ENCODE measurements at regions not wholly inside any gene's neighbourhood (a gene's known extent, or its start where the extent isn't known, plus 50 kb on each side); places are given as distances from the start of the nearest gene placed in this dataset.
"Not testable (repeated sequence)": the region's sequence is repeated elsewhere in the genome, so short reads cannot be mapped to it uniquely, and the experiment has no call there.

DNA sequence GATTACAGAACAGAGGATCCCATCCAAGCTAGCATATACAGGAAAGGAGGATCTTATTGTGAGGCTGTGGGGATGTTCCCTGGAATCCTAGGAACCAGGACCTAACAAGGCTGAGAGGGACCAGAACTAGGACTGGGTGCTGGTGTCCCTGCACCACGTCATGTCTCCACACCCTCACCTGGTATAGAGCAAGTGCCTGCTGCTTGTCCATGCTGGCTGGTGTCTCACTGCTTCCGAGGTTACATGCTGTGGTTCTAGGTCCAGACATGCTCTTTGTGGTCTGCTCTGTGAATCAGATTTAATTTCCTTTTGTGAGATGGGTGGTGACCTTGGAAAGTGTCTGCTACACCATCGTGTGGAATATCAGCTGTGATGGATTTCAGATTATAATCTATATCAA, 247.8 kb downstream of the RTP5 start:
- not testable (repeated sequence) for H3K27ac Mint-ChIP-seq; H3K4me1 Mint-ChIP-seq (ENCODE audit: low read depth in 2 of 2); H3K27me3 Mint-ChIP-seq; H3K9me3 Mint-ChIP-seq; DNase-seq; H3K36me3 Mint-ChIP-seq (ENCODE audit: insufficient read depth); H3K4me3 Mint-ChIP-seq; ATAC-seq (replicated peaks)

DNA sequence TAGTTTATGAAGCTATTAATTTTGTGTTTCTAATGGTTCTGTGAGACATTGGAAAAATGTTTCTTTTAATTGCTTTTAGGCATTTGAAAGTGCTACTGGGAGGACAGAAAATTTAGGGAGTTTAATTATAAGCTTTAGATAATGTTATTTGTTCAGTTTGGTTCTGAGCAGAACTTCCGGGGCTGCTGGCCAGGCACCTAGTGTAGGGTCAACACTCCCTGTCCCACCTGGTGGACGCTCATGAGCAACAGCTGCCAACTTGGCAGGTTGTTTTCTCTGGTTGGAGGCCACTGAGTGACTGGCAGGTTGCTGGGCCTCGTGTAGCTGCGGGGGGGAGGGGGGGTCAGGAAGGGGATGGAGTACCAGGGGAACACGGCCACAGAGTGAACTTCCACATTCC, 250.2 kb downstream of the RTP5 start:
- DNase-seq; H3K36me3 Mint-ChIP-seq (ENCODE audit: insufficient read depth); H3K27ac Mint-ChIP-seq; ATAC-seq (replicated peaks); H3K4me3 Mint-ChIP-seq; H3K9me3 Mint-ChIP-seq; H3K27me3 Mint-ChIP-seq; H3K4me1 Mint-ChIP-seq (ENCODE audit: low read depth in 2 of 2): not testable (repeated sequence)

DNA sequence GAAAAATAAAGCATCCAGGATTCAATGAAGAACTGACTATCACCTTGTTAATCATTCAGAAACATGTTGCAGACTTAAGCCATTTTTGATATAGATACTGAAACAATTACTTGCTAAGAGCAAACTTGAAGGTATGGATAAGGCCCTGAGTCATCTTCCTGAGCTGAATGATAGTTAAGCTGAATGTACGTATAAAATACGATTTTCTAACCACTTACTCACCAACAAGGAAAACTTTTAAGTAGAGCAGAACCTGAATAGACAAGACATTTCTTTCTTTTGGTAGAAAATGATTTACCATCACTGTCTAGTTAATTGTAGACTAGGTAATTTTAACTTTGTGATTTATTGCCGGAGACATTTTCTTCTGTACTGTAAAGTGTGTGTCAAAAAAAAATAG, 261.2 kb downstream of the RTP5 start:
- not testable (repeated sequence) for H3K27me3 Mint-ChIP-seq; H3K9me3 Mint-ChIP-seq; H3K4me1 Mint-ChIP-seq (ENCODE audit: low read depth in 2 of 2); H3K27ac Mint-ChIP-seq; H3K36me3 Mint-ChIP-seq (ENCODE audit: insufficient read depth); DNase-seq; ATAC-seq (replicated peaks); H3K4me3 Mint-ChIP-seq

DNA sequence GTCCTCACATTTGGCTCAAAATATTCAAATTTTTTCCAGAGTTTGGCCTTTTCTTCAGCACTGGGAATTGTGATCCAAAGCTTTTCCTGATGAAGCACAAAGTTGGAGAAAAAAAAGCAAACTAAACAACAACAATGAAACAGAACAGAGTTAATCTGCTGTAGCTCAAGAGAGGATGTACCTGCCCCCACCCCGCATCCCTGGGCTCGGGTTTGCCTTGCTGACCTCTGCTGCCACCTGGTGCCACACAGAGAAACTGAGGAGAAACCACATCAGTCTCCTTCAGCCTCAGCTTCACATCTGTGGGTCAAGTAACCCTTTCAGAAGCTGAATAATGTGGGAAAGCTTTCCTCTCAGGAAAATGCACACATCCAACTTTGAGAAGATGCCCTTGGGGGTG, 290.4 kb downstream of the RTP5 start:
- not testable (repeated sequence) for H3K4me1 Mint-ChIP-seq (ENCODE audit: low read depth in 2 of 2); DNase-seq; H3K27ac Mint-ChIP-seq; H3K27me3 Mint-ChIP-seq; H3K4me3 Mint-ChIP-seq; ATAC-seq (replicated peaks); H3K36me3 Mint-ChIP-seq (ENCODE audit: insufficient read depth); H3K9me3 Mint-ChIP-seq

DNA sequence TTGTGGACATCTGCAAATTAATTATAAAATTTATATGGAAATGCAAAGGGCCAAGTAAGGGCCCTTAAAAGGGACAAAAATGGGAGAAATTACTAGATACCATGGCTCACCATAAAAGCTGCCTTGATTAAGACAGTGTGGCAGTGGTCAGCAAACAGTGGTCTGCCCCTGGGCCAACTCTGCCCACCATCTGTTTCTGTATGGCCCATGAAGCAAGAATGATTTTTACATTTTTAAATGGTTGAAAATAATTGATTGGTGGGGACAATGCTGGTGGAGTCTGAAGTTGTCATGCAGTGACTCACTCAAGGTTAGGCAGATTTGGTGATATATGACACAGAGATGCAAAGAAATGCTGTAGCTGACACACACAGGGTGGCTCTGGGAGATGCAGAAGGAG, 295.6 kb downstream of the RTP5 start:
- ATAC-seq (replicated peaks); H3K36me3 Mint-ChIP-seq (ENCODE audit: insufficient read depth); H3K27me3 Mint-ChIP-seq; DNase-seq; H3K4me1 Mint-ChIP-seq (ENCODE audit: low read depth in 2 of 2); H3K9me3 Mint-ChIP-seq; H3K27ac Mint-ChIP-seq; H3K4me3 Mint-ChIP-seq: not testable (repeated sequence)

DNA sequence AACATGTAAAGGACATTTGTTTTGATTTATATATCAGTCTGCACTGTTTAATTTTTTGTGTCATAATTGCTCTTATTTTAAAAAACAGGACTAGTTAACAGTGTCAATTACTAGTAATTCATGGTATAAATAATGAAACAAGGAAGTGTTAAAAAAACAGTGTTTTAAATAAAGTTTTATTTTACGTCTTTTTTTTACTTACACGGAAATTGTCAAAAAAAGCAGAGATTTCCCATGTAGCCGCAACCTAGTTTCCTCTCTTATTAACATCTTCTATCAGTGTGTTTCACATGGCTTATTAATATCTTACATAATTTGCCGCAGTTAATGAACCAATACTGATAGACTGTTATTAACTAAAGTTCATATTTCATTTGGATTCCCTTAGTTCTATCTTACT, 301.8 kb downstream of the RTP5 start:
- not testable (repeated sequence) for H3K9me3 Mint-ChIP-seq; ATAC-seq (replicated peaks); H3K27me3 Mint-ChIP-seq; H3K27ac Mint-ChIP-seq; DNase-seq; H3K4me3 Mint-ChIP-seq; H3K4me1 Mint-ChIP-seq (ENCODE audit: low read depth in 2 of 2); H3K36me3 Mint-ChIP-seq (ENCODE audit: insufficient read depth)
